NCI-H82 treated with DMSO at 0.1 percent for 48 hours (cell line): ENCODE measurements at regions not wholly inside any gene's neighbourhood (a gene's known extent, or its start where the extent isn't known, plus 50 kb on each side); places are given as distances from the start of the nearest gene placed in this dataset.
A peak's percentile ranks its signal among the peaks of the same experiment; 100 is the strongest.

Experiments used
- DNase-seq: peaks from one replicate; lab custom pipeline; 2025; ENCODE audit not compliant: unreplicated experiment; lab: John Stamatoyannopoulos, UW

DNA sequence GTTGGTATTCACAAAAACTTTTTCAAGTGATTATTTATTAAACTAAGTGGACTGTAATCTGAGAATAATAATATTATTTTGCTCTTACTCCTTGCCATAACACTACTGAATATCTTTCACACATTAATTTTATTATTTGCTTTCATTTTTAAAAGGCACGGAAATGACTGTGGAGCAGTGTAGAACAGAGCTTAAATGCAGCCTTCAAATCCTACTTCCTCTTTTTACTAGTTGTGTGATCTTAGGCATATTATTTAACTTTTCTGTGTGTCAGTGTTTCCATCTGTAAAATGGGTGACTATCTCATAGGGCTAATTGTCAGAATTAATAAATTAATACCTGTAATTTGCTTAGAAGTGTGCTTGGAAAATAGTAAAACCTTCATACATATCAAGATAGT lies 55.5 kb upstream of the SLC8A1 start:
- no peak for DNase-seq

DNA sequence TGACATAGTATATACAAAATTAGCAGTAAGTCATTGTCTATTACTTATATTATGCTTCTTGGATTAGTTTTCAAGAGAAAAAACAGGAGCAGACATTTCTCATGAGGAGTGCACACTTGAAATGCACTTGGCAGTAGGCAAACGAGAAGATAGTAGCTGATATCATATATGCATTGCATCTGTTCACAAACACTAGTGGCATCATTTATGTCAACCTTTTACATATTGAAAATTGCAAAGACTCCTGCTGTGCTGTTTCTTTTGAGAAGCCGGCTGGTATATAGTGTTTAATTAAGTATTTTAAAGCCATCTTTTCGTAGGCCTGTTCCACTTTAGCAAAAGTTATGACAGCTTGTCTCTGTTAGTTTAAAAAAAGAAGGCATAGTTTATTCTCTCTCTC lies 58.4 kb upstream of the SLC8A1 start:
- DNase-seq = no peak

DNA sequence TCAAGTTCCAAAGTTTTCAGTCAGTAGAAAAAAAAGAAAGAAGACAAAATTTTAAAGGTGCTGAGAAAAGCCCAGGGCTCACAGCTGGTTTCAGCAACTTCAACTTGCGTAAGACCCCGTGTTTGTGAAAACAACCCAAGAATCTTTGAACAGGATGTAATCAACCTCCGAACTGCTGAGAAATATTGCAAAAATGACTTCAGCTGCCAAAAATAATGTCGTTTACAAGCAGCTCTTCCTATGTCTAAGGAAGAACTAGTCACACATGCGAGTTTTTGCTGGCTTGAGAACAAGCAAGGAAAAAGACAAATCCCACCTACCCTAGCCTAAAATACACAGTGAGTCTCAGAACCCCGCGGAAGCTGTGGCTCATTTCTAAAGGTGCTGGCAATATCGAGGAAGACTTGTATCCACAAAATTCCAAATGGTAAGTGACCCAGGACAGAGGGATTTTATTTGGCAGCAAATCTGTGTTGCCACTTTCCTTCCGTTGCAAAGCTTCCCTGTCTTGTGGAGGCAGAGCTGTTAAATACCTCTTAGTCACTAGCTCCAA lies 59.8 kb upstream of the SLC8A1 start:
- no peak for DNase-seq

DNA sequence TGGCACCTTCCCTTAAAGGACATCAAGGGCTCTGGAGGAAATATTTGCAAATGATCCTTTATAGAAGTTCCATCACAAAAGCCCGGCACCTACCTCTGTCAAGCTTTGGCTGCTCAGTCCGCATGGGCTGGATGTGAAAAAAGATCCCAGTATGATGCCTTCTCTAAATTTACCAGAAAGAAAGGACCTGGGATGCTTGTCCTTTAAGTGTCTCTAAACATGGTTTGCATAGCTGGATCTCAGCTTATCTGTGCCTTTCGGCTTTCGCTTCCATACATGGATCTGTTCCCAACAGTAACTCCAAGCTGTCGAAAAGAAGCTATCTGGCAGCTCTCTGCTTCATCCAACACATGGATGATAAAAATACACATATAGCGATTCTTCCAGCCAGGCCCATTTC lies 60.4 kb upstream of the SLC8A1 start:
- no peak for DNase-seq

DNA sequence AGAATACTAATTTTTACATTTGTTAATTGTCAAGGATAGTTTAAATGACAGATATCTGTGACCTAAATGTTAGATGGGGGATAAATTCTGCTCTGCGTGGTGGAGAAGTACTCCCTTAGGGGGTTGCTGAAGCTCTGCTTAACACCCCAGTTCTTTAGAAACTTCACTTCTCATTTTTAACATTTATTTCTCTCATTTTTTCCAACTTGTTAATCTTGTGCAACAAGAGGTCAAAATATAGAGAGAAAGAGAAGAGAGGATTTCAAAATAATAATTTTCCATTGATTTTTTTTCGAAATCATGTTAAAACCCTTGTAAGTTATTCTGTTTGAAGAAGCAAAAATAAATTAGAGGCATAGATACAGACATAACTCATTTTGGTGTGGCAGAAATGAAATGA lies 61.3 kb upstream of the SLC8A1 start:
- no peak for DNase-seq

DNA sequence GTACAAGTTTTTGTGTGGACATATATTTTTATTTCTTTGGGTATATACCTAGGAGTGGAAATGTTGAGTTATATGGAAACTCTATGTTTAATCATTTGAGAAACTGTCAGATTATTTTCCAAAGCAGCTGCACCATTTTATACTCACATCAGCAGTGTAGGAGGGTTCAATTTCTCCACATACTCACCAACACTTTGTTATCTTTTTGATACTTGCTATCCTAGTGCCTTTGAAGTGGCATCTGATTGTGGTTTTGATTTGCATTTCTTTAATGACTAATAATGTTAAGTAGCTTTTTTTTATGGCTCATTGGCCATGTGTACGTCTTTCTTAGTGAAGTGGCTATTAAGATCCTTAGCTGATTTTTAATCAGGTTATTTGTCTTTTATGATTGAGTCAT lies 64.7 kb upstream of the SLC8A1 start:
- DNase-seq = no peak

DNA sequence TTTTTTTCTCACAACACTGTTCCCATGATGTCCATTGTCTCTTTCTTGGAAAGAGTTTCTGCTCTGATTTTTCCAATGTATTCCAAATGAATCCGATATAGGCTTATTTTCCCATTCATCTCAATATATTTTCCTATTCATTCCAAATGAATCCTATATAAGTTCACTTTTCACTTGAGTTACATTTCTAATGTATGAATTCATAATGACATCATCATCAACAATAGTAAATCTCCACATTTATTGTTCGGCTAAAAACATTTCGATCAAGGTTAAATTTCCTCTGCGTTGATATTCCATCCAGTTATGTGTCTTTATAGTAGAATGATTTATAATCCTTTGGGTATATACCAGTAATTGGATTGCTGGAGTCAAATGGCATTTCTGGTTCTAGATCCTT lies 76.7 kb upstream of the SLC8A1 start:
- no peak for DNase-seq

DNA sequence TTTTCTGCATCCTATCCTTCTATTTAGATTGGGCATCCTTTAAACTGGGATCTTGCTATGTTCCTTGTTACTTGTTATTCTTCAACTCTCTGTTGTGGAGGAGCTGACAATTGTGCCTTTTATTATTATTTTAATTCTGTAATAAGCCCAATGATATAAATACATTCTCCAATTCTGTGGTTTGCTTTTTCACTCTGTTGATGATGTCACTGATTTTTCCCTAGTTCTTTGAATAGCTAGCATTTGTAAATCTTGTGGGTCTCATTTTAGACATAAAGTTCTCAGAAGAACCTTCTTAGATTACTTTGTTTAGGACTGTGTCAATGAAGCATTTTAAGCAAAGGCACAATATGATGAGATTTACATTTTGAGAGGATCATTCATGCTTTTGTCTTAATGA lies 79.5 kb upstream of the SLC8A1 start:
- no peak for DNase-seq

DNA sequence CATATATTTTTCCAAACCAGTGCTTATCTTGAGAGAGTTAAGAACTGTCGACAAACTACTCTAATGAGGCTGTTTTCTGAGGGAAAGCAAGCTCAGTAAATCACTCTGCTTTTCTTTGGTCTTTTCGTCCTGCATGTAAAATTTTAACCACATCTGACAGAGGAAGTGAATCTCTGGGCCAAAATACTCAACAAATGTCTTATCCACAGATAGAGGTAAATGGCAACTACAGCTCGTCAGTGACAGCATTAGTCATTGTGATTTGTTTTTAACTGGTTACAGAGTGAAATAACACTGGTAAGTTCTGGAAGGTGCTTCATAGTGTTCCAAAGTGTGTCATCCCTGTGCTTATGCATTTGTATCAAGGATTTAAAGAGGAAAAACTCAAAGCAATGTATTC lies 82.6 kb upstream of the SLC8A1 start:
- no peak for DNase-seq

DNA sequence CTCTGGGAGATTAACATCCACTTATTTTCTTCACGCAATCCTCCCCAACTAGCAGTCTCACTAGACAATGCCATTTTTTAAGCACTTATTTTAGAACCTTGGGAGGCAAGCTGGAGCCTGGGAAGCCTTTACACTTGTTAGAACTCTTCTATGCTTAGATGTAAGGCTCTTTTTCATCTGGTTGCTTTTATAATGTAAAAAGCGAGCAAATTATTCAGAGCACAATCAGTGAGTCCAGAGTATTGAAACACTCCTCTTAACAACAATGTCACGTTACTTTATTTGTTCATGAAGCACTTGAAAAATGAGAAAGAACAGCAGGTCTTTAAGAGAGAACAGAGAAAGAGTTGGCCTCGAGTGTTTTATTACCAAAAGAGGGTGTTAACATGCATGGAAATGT lies 84.1 kb upstream of the SLC8A1 start:
- DNase-seq = no peak

DNA sequence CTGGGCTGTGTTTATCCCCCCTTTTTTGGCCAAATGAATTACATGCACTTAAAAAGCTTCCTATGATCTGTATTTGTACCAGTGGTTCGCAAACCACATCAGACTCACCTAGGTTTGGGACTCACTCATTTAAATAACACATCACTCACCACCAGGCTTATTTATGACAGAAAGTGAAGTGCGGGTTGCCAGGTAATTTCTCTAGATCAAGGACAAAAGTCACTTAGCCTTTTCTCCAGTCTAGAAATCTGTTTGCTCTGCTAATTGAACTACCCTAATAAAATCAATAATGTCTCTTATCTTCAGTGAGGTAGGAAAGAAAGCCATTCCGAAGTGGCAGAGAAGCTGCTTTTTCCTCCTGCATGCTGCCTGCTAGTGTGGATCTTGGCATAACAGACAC lies 88.1 kb upstream of the SLC8A1 start:
- no peak for DNase-seq

DNA sequence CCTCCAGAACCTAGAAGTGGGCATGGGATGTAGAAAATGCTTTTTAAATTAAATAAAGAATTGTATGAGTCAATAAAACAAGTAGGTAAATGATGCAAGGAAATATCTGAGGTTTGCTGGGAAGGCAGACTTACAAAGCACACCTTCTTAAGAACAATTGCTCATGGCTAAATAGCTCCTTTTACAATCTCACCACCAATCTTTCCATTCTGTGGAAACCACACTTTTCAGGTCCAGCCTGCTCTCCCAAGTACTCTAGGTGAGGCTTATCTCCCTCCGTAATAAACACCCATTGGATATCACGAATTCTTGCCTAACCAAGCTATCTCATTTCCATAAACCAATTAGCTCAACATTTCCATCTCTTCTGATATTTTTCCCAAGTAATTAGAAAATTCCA lies 91.5 kb upstream of the SLC8A1 start:
- no peak for DNase-seq

DNA sequence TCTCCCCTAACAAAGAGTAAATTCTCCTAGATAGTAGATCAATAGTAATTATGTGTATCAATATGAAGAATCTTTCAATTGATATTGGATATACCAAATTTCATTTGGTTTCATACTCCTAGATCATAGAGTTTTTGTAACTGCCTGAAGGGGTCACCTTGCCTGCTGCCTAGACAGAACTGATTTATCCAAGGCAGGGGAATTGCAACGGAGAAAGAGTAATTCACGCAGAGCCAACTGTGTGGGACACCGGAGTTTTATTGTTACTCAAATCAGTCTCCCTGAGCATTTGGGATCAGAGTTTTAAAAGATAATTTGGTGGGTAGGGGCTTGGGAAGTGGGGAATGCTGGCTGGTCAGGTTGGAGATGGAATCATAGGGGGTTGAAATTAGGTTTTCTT lies 92.2 kb upstream of the SLC8A1 start:
- no peak for DNase-seq

DNA sequence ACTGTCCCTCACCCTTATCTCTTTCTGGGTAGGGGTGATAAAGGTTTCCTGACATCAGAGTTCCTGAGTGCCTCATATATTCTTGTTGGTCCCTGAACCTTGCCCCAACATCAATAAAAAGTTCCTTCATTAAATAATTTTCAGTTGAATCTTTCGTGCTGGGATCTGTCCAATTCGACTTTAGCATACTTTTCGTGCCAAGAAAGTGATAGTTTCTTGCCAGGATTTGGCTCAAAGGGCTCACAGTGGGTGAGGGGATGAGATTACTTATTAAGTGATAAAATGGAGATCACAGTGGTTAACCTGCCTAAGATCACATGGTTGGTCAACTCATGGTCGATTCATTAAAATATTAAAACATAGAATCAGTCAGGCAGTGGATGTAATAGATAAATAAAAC lies 93.8 kb upstream of the SLC8A1 start:
- no peak for DNase-seq

DNA sequence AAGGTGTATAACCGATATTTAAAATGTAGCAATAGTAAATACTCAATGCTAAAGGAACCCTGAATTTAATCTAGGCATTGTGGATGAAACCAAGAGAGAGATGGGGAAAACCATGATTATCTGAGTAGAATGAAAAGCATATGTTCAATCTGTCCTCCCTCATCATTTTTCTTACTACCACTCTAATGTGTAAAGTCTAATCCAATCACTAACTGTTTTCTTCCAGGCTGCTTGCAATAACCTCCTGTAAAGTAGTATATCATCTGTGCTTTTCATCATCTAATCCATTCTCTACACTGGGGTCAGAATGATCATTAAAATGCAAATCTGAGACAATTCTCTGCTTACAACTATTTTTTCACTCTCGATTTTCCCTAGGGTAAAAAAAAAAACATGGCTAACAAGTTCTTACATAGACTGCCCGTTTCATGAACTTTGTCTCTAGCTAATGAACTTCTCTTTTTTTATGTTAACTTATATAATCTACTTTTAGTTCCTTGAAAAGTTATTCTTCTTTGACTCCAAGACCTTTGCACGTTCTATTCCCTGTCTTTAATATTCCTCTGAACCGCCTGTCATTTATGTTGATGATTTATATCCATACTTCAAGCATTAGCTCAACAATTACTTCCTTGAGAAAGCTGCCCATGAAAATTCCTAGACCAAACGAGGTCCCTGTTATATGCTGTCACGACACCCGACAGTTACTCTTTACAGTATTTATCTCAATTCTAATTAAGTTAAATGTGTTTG lies 94.7 kb upstream of the SLC8A1 start:
- peak; percentile 26 for DNase-seq

DNA sequence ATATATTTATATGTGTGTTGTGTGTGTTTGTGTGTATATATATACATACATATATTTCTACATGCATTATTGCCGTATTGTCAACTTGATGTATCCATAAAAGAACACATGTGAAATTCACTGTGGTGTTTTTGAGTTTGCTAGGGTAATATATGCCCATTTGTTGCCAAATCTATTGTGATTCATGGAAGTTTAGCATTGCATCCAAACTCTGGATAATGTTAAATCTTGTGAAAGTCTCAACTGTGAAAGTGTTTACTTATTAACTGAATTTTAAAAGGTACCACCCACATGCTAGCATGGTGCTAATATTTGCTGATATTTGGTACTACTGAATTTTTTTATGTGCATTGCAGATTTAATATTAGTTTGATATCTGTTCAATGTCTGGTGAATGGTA lies 96.6 kb upstream of the SLC8A1 start:
- no peak for DNase-seq

DNA sequence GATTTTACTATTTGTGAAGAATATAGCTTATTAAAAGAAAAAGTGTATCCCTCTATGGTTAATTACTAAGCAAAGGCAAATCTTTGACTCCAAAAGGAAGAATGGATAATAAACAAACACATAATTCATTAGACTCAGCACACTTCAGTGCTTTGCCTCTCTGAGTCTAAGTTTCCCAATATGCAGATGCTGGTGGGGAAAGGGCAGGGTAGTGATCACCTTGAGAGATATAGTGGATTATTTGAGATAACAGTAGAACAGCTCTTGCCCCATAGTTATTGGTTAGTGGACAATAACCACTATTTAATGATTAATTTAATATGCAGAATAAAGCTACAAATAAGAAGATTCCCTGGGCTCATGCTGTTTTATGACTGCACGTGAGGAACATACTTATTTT lies 98.2 kb upstream of the SLC8A1 start:
- no peak for DNase-seq

DNA sequence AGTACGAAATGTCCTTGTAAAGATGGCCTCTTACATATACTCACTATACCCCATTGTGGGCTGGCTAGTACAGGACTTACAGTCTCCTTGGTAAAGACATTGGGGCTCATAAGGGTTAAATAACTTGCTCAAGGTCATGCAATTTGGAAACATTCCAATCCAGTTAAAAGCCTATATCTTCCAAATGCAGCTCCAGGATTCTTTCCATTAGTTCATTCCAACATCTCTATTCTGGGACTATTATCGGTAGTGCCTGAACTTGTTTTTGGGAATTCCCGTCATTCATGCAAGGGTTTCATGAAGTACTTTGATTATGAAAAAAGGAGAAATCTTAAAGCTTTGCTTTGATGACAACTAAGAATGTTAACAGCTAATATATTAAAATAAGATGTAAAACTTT lies 99.2 kb upstream of the SLC8A1 start:
- no peak for DNase-seq

DNA sequence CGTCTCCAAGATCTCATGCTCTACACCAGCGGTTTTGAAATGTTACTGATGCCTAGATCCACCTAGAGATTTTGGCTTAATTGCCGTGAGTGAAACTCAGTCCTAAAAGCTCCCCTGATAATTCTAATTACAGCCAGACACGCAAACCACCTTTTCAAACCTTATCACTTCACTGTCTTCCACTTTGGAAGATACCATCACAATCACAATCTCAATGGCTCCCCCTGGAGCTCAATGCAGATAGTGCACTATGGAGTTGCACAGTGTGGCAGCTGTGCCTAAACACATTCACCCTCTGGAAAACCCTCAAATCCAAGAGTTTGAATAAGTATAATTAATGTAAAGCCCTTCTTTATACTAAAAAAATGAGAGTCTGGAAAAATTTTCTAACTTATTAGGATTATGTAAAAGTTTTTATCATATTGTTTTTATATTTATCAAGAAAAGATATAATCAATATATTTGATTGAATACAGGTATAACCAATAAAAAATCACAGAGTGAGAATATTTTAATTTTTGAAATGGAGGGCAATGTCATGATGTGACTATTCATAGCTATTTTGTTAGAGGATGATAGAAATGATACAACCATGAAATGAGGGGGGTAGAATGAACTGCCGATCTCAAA lies 102.9 kb upstream of the SLC8A1 start:
- DNase-seq = peak; percentile 65

DNA sequence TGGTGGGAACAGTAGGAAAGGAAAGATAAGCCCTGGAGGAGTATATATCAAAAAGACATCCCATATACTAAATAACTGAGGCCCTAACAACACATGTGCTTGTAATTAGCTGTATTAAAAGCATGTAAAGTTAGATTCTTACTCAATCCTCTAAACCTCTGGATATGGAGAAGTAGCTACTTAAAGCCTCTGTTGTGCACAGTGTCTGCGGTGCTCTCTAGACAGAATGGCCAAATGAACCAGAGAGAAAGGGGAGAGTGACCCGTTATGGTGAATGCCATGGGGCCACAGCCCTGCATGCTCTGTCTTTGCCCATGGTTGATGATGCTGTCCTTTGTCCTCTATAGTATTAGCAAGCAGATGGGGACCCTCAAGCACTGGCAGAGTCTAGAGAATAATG lies 104.4 kb upstream of the SLC8A1 start:
- DNase-seq = no peak

DNA sequence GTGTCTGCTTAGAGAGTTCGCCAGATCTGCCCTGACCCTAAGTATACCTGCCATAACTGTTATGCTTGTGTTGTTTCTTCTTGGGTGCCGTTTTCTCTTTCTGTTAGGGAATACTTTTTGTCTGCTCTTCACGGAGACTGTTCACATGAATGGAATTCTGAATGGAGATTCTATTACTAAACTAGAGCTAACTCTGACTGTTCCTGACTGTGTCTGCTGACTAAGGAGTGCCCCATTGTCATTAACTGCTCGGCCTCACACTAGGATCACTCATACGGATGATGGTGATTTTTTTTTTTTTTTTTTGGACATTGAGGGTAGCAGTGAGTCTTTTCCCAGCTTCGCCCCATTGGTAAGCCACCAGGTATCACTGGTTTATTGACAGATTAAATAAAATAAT lies 104.8 kb upstream of the SLC8A1 start:
- DNase-seq = no peak

DNA sequence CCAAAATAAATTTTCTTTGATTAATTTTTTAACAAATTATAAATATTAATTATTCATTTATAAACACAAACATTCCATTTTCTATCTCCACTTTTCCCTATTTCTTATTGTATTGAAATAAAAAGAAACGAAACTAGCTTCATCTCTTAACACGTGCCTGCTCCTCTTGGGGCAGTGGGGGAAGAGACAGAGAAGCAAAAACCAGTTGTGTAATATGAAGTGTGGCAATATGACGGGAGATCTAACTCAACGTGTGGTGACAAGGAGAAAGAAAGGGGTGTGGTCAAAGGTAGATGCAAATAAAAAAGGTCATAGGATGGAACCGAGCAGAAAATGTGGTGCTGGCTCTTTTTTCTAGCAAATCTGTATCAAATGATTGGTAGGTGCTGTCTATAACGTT lies 106.9 kb upstream of the SLC8A1 start:
- DNase-seq = no peak

DNA sequence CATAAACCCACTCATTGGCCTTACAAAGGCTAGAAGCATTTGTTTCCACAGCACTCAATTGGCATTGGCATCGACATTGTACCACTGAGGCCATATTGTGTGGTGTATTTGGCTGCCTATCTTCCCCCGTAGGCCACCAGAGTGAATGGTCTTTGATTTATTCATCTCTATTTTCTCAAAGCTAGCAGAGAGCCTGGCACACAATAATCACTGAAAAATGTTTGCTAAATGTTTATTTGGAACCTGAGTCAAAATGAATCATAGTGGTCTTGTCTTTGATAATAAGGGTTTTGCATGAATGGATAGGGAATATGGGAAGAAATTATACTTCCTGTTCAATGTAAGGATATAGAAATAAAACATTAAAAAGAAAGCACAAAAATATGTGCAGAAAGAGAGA lies 107.3 kb upstream of the SLC8A1 start:
- DNase-seq = no peak
